Glutamatergic neuron (in vitro differentiated cells): ENCODE measurements at regions not wholly inside any gene's neighbourhood (a gene's known extent, or its start where the extent isn't known, plus 50 kb on each side); places are given as distances from the start of the nearest gene placed in this dataset.

Experiments used
- DNase-seq: peaks from one replicate; pipeline ENCODE4 v3.0.0; 2022
- H3K27ac Mint-ChIP-seq: one replicate; pipeline ENCODE4 v1.8.0; 2020; ENCODE audit warnings: mild to moderate bottlenecking, mixed read lengths, inconsistent platforms; ENCODE audit not compliant: unreplicated experiment
- H3K27me3 Mint-ChIP-seq: one replicate; pipeline ENCODE4 v1.8.0; 2020; ENCODE audit warnings: mild to moderate bottlenecking, moderate library complexity, mixed read lengths, inconsistent platforms; ENCODE audit not compliant: unreplicated experiment
- H3K36me3 Mint-ChIP-seq: one replicate; pipeline ENCODE4 v1.8.0; 2020; ENCODE audit warnings: mild to moderate bottlenecking, mixed read lengths, inconsistent platforms; ENCODE audit not compliant: unreplicated experiment
- H3K4me1 Mint-ChIP-seq: one replicate; pipeline ENCODE4 v1.8.0; 2020; ENCODE audit warnings: mild to moderate bottlenecking, low read depth, mixed read lengths, inconsistent platforms; ENCODE audit not compliant: unreplicated experiment
- H3K4me3 Mint-ChIP-seq: one replicate; pipeline ENCODE4 v1.8.0; 2020; ENCODE audit warnings: mild to moderate bottlenecking, mixed read lengths, inconsistent platforms; ENCODE audit not compliant: unreplicated experiment
- H3K9me3 Mint-ChIP-seq: one replicate; pipeline ENCODE4 v1.8.0; 2020; ENCODE audit warnings: mild to moderate bottlenecking, moderate library complexity, mixed read lengths, inconsistent platforms; ENCODE audit not compliant: unreplicated experiment
- TF ChIP-seq, protein P1 (sequence below): fragments of 200-600 bp; sonication (generic); IDR thresholded peaks from one replicate; pipeline ENCODE4 v1.5.0; 2021; ENCODE audit not compliant: partially characterized antibody, unreplicated experiment

DNA sequence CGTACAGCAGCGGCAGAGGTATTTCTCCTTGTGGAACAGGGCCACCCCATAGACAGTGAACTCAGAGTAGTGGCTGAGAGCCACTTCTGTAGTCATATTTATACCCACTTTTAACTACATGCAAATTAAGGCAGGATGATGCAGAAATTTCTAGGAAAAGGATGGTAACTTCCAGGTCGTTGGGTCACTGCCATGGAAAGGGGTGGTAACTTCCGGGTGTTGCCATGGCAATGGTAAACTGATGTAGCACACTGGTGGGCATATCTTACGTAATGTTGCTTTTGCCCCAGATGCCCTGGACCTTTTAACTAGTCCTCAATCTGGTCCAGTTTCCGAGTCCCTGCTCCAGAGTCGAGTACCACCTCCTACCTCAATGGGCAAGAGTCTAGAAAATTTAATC lies 154.8 kb upstream of the AGA start:
- Mint-ChIP-seq H3K4me3 (no peak overlapping the region), H3K9me3 (no peaks in the 10 kb centered on the region), H3K27ac (no peak overlapping the region), H3K36me3 (no peaks in the 10 kb centered on the region), H3K4me1 (peaks cover 3% of the 10 kb centered on the region), H3K27me3 (no peaks in the 10 kb centered on the region)
- TF ChIP-seq, protein P1, sequence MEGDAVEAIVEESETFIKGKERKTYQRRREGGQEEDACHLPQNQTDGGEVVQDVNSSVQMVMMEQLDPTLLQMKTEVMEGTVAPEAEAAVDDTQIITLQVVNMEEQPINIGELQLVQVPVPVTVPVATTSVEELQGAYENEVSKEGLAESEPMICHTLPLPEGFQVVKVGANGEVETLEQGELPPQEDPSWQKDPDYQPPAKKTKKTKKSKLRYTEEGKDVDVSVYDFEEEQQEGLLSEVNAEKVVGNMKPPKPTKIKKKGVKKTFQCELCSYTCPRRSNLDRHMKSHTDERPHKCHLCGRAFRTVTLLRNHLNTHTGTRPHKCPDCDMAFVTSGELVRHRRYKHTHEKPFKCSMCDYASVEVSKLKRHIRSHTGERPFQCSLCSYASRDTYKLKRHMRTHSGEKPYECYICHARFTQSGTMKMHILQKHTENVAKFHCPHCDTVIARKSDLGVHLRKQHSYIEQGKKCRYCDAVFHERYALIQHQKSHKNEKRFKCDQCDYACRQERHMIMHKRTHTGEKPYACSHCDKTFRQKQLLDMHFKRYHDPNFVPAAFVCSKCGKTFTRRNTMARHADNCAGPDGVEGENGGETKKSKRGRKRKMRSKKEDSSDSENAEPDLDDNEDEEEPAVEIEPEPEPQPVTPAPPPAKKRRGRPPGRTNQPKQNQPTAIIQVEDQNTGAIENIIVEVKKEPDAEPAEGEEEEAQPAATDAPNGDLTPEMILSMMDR, result no peak
- no peak for DNase-seq

DNA sequence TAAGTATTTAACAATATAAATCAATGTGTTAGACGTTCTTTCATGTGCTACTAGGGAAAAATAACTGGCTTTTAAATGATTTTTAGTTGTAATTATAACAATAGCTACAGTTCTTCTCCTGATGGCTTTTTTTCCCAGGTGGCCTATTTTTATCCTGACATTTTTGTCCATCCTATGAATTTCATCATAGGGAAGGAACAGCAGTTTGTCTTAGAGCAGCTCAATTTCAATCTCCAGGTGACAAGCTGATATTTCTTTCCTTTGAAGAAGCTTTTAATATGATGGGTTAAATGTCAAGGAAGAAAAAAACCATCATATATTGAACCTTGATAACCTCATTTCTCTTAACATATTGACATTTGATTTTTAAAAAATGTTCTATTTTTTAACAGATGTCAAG lies 163.0 kb upstream of the AGA start:
- DNase-seq, result no peak
- H3K36me3 Mint-ChIP-seq, result no peaks in the 10 kb centered on the region

DNA sequence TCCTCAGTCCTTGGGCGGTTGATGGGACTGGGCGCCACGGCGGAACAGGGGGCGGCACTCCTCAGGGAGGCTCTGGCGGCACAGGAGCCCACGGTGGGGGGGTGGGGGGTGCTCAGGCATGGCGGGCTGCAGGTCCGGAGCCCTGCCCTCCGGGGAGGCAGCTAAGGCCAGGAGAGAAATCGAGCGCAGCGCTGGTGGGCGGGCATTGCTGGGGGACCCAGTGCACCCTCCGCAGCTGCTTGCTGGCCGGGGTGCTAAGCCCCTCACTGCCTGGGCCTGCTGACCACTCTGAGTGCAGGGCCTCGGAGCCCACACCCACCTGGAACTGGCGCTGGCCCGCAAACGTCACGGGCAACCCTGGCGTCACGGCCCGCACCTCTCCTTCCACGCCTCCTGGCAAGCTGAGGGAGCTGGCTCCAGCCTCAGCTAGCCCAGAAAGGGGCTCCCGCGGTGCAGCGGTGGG lies 164.9 kb upstream of the AGA start:
- no peak for DNase-seq
- H3K4me3 Mint-ChIP-seq, result no peak overlapping the region
- H3K27ac Mint-ChIP-seq, result no peak overlapping the region
- TF ChIP-seq, protein P1, result no peak
- H3K36me3 Mint-ChIP-seq, result no peaks in the 10 kb centered on the region
- H3K9me3 Mint-ChIP-seq, result no peaks in the 10 kb centered on the region
- no peaks in the 10 kb centered on the region for H3K27me3 Mint-ChIP-seq
- no peaks in the 10 kb centered on the region for H3K4me1 Mint-ChIP-seq

More for the DNA sequence above, 163.0 kb upstream of the AGA start:
- Mint-ChIP-seq H3K9me3 (no peaks in the 10 kb centered on the region), H3K27me3 (no peaks in the 10 kb centered on the region), H3K4me3 (no peak overlapping the region), H3K4me1 (no peaks in the 10 kb centered on the region), H3K27ac (no peak overlapping the region)
- TF ChIP-seq, protein P1, result no peak

DNA sequence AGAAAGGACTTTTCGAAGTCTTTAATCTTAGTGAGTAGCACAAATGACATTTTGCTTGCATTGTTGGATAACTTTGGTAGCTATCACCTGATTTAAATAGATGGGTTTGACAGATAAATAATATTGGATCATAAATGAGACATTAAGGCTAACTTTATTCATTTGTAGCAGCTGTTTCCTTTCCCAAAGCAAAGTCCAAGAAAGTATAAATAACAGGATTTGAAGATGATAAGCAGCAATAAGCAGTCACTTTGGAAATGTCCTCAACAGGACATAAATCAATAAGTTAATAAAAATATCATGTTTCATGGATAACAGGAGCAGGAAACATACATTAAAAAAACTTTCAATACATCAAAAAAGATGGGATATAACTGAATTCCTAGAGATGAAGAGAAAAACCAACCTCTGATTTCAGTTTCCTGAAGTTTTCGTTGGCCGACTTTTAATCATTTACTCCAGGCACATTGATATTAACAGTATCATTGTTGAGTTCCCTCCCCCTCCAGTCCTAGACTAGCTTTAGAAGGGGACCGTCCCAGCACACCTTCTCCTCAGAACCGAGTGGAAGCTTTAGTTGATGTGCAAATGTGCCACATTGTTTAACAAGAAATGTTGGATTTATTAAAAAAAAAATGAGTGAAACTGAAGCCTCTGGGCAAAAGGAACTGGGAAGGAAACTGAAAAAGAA lies 169.9 kb upstream of the AGA start:
- H3K36me3 Mint-ChIP-seq, result no peaks in the 10 kb centered on the region
- no peaks in the 10 kb centered on the region for H3K27me3 Mint-ChIP-seq
- DNase-seq, result no peak
- H3K9me3 Mint-ChIP-seq, result no peaks in the 10 kb centered on the region
- no peaks in the 10 kb centered on the region for H3K4me1 Mint-ChIP-seq
- H3K27ac Mint-ChIP-seq, result no peak overlapping the region
- no peak overlapping the region for H3K4me3 Mint-ChIP-seq
- TF ChIP-seq, protein P1, result no peak

DNA sequence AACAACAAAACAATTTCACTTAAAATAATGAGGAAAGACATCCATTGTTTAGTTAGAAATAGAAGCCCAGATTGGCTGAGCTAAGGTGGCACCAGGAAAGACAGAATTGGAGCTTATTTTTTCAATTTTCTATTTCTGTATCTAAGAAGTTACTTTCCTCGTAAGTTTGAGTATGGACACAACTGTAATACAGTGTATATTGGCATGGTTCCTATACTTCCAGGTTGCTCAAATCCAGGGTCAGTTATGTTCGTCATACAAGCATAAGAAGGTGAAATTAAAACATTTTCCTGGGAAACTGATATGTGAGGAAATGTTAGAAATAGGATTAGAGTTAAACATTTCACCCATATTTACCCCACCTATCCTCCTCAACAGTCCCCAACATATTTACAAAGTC lies 170.4 kb upstream of the AGA start:
- Mint-ChIP-seq H3K4me1 (no peaks in the 10 kb centered on the region), H3K4me3 (no peak overlapping the region), H3K9me3 (no peaks in the 10 kb centered on the region), H3K27ac (no peak overlapping the region), H3K36me3 (no peaks in the 10 kb centered on the region), H3K27me3 (no peaks in the 10 kb centered on the region)
- TF ChIP-seq, protein P1, result no peak
- no peak for DNase-seq
